ENCODE measurements at regions not wholly inside any gene's neighbourhood (a gene's known extent, or its start where the extent isn't known, plus 50 kb on each side); places are given as distances from the start of the nearest gene placed in this dataset.
"Not testable (repeated sequence)": the region's sequence is repeated elsewhere in the genome, so short reads cannot be mapped to it uniquely, and the experiment has no call there.

DNA sequence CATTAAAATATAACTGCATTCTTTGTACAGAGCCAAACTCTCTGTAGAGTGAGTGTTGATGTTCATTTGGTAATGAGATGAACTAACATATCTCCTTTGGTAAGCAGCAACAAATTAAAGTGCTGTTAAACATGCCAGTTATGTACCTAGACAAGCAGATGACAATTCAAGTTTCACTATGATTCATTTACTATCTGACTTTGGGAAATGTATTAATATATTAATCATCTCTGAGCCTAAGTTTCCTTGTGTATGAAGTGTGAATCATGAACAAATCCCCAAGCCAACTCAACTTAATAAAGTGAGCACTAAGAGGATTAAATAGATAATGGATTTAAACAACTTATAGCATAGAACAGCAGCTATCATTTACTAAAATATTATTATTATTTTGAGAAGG is 1044.2 kb downstream of the GLUD2 start:
- DNase-seq = no peak

DNA sequence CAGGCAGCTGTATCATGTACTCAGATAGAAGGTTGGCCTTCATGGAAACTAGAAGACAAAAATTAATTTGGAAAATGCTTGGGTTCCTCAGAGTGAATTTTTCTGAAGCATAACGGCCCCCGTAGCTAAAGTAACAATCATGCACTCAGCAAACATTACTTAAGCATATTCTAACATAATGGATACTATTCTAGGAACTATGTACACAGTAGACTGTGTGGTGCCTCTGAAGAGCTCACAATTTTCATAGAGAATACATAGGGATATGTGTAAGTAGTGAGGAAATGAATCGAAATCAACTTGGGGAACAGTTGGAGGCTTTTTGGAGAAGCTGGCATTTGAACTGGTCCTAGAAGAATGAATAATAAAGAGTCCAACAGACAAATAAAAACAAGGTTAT is 1045.0 kb downstream of the GLUD2 start:
- DNase-seq = no peak

DNA sequence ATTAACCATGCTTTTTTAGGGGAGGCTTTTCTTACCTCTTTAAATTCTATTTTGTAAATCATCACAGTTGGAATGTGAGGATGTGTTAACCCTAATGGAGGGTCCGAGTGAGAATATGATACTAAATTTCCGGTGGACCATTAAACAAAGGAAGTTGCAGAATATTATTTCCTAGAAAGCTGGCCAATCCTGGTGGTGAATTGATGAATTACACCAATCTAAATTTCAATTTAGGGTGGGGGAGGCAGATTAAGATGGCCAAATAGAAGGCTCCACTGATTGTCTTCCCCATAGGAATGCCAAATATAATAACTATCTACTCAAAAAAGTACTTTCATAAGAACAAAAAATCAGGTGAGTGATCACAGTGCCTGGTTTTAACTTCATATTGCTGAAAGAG is 1045.6 kb downstream of the GLUD2 start:
- DNase-seq = no peak

DNA sequence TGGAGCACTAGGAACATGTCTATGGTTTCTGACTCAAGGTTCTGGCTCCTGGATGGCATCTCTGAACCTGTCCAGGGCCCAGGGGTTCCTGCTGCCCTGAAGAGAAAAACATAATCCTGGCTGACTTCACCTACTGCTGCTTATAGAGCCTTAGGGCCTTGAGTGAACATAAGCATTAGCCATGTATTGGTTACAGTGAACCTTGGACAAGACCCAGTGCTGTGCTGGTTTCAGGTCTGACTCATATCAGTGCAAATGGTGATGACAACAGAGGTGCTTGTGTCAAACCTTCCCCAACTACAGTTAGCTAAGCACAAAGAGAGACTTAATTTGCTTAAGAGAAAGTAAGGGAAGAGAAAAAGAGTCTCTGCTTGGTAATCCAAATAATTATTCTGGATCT is 1047.2 kb downstream of the GLUD2 start:
- no peak for DNase-seq

DNA sequence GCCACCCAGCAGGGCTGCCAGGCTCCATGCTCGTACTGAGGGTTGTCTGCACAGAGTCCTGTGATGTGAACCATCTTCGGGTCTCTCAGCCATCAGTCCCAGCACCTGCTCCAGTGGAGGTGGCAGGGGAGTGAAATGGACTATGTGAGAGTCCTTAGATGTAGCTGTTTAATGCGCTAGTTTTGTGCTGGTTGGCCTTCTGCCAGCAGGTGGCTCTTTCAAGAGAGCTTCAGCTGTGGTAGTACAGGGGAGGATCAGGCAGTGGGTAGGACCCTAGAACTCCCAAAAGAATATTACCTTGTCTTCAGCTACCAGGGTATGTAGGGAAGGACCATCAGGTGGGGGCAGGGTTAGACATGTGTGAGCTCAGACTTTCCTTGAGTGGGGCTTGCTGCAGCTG is 1066.0 kb downstream of the GLUD2 start:
- DNase-seq = no peak

DNA sequence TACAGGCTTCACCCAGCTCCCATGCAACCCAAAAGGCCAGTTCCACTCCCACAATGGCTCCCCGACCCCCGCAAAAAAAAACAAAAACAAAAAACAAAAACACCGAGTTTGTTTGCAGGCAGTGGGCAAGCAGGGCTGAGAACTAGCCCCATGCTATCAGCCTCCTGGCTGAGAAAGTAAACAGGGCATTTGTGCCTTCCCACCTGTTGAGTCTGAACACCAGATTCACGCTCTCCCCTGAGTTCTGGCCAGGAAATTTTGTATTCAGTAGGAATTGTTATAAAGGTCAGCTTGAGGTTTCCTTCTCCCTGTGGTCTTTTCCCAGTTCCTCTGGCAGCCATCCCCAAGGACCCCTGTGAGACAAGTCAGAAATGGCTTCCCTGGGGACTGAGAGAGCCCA is 1066.5 kb downstream of the GLUD2 start:
- no peak for DNase-seq

DNA sequence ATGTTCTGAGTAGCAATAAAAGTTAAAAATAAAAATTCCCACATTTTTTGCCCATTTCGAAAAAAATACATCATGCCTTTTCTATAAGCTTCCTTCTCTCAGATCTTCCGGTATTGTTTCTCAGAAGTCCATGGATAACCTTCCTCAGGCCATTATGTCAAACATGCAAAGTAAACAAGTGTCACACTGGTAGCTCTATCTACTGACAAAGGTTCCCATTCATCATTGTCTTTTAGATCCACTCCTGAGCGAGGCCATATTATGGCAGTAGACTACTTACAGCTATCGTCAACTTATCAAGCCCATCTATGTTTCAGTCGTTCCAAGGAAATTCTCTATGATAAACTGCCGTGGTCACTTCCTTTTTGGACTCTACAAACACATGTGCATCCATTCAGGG is 1068.2 kb downstream of the GLUD2 start:
- DNase-seq = no peak

DNA sequence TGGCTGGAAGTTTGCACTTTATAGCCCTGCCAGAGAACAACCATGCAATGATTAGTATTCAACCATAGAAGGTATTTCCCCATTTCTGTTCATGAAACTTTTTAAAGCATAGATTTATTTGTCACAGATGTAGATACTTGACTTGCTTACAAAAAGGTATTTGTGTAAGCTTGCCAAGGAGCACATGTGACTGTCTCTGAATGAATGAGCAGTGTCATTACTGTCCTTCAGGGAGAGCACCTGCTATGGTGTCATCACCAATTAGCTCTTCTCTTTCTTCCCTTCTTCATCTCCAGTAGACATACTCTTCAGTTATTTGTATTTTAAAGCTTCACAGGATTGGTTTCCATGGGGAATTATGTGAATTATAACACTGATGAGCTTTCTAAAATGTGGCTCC is 1064.7 kb upstream of the GRIA3 start:
- no peak for DNase-seq

DNA sequence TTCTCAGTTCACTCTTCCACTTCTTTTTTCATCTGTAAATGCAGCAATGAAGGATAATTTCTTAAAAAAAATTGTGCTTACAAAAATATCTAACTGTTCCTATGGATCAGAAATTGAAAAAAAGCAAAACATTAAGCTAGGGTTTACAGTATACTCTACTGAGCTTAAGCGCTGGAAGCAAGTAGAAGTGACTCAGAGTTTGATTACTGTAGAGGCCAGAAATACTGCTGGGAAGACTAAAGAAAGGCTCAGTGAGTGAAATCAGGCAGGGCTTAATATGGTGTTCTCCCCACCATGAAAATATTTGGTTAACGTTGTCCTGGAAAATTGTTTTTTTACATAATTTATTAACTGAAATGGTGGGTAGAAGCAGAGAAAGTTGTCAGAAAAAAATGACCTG is 1061.8 kb upstream of the GRIA3 start:
- DNase-seq = no peak

DNA sequence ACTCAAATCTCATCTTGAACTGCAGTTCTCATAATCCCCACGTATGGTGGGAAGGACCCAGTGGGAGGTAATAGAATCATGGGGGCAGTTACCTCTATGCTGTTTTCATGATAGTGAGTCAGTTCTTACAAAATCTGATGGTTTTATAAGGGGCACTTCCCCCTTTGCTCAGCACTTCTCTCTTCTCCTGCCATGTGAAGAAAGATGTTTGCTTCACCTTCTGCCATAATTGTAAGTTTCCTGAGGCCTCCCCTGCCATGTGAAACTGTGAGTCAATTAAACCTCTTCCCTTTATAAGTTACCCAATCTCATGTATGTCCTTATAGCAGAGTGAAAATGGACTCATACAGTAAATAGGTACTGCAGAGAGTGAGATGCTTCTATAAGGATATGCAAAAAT is 1050.6 kb upstream of the GRIA3 start:
- DNase-seq = no peak

DNA sequence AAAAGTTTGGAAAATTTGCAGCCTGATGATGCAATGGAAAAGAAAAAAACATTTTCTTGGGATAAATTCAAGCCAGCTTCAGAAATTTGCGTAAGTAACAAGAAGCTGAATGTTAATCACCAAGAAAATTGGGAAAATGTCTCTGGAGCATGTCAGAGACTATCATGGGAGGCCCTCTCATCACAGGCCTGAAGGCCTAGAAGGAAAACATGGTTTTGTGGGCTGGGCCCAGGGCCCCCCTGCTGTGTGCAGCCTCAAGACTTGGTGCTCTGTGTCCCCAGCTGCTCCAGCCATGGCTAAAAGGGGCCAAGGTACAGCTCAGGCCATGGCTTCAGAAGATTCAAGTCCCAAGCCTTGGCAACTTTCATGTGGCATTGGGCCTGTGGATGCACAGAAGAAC is 1049.8 kb upstream of the GRIA3 start:
- DNase-seq = no peak

DNA sequence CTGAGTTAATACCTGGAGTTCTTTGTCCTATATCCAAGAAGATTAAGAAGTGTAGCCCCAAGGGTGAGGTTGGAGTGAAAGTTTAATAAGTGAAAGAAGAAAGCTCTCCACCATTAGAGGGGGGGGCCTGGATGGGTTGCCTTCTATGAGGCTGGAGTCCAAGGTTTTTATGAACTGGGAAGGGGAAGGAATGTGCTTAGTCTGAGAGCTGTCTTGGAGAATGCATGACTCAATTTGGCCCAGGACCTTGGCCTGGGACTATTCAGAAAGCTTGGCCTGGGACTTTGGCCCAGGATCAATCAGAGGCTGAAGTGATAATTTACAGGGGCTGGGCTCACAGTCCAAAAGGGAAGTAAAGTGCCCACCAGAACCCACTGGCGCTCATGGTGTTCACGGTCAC is 1049.0 kb upstream of the GRIA3 start:
- DNase-seq = no peak

DNA sequence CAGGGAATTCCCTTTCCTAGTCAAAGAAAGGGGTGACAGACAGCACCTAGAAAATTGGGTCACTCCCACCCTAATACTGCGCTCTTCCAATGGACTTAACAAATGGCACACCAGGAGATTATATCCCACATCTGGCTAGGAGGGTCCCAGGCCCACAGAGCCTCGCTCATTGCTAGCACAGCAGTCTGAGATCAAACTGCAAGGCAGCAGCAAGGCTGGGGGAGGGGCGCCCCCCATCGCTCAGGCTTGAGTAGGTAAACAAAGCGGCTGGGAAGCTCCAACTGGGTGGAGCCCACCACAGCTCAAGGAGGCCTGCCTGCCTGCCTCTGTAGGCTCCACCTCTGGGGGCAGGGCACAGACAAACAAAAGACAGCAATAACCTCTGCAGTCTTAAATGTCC is 1043.9 kb upstream of the GRIA3 start:
- not testable (repeated sequence) for DNase-seq

DNA sequence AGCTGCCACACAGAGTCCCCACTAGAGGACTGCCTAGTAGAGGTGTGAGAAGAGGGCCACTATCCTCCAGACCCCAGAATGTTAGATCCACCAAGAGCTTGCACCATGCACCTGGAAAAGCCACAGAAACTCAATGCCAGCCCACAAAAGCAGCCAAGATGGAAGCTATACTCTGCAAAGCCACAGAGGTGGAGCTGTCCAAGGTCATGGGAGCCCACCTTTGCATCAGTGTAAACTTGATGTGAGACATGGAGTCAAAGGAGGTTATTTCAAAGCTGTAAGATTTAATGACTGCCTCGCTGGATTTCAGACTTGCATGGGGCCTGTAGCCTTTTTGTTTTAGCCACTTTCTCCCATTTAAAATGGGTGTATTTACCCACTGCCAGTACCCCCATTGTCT is 1030.1 kb upstream of the GRIA3 start:
- DNase-seq = no peak

DNA sequence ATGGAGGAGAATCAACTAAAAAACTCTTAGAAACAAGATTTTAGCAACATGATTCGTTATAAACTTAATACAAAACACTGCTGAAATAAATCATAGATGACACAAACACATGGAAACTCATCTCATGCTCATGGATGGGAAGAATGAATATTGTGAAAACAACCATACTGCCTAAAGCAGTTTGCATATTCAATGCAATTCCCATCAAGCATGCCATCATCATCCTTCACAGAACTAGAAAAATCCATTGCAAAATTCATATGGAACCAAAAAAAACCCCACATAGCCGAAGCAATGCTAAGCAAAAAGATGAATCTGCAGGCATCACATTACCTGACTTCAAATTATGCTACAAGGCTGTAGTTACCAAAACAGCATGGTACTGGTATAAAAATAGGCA is 1015.8 kb upstream of the GRIA3 start:
- no peak for DNase-seq

DNA sequence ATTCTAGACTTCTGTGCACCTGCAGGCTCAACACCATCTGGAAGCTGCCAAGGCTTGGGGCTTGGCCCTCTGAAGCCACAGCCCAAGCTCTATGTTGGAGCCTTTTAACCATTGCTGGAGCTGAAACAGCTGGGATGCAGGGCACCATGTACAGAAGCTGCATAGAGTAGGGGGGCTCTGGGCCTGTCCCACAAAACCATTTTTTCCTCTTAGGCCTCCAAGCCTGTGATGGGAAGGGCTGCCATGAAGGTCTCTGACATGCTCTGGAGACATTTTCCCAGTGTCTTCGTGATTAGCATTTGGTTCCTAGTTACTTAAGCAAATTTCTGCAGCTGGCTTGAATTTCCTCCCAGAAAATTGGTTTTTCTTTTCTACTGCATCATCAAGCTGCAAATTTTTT is 999.3 kb upstream of the GRIA3 start:
- DNase-seq = no peak

DNA sequence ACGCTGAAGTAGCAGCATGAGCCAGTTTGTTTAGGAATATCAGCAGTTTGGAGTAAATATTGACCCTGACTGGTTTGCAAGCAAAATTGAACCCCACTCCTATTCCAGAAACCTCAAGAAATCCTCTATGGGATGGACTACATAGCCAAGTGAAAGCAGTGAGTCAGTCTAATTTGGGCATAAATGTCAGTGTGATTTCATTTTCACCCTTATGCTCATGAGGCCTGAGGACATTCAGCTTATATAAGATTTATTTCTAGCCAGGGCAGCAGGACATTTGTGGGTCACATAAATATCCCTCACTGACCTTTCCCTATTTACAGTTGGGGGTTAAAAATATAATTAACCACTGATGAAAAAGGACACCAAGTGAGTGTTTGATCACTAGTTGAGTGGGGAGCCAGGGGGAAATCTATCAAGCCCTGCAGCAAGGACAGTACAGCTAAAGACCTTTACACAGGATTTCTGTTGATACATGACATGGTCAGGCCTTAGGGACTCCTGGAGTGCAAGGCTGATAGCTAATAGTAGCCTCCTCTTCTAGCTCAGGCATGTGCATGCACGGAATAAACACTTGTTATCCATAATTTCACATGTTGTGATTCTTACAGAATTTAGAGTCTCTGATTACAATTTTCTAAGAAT is 996.9 kb upstream of the GRIA3 start:
- no peak for DNase-seq

DNA sequence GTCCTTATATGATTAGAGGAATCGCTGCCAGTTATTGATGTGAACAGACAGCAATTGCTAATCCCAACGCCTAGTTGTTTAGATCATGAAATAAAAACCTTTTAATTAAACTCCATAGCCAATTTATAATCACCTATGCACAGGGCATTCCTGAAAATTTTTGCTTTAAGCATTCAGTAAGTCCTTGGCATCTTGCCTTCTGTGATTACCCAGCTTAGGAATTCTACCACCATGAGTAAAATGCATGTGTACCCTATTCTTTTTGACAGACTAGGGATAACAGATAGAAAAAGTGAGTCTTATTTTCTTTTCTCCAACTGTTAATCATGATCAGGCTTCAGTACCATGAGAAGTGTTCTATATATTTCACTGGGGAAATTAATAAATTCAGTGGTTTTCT is 995.3 kb upstream of the GRIA3 start:
- DNase-seq = no peak

DNA sequence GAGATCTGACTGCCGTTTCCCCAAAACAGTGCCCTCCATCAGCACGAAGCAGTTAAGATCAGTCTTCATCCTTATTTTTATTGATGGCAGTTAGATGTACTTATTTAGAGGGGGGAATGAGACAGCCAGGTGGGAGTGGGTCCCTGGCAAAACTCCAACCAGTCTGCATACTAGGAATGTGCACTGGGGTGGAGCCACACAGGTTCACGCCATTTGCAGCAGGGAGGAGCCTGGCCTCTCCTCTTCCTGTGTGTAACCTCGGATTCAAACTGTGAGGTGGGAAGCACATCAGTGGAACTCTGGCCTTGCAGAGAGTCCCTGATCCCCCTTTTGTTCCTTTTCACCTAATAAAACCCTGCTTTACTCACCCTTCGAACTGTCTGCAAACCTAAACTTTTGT is 987.7 kb upstream of the GRIA3 start:
- DNase-seq = no peak

DNA sequence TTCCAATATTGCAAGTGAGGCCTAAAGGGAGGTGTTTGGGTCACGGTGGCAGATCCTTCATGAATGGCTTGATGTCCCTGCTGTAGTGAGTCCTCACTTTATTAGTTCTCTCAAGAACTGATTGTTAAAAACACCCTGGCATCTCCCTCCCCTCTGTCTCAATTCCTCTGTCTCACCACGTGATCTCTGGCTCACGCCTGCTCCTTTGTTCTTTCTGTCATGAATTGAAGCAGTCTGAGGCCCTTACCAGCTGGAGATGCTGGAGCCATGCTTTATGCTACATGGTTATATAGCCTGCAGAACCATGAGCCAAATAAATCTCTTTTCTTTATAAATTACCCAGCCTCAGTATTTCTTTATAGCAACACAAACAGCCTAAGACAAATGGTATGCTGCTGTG is 980.7 kb upstream of the GRIA3 start:
- no peak for DNase-seq

DNA sequence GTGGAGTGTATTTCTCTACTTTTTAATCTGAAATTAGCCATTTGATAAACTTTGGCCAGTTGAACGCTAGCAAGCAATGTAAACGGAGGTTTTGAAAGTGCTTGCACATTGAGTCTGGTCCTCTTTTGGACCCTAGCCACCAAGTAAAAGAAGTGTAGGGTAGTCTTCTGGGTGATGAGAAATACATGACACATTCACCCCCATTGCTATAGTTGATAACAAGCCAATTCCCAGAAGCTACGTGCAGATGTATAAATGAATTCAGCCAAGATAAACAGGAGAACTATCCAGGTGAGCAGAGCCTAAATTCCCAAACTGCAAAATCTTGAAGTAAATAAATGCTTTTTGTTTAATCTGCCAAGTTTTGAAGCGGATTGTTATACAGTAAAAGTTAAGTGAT is 965.4 kb upstream of the GRIA3 start:
- DNase-seq = no peak

DNA sequence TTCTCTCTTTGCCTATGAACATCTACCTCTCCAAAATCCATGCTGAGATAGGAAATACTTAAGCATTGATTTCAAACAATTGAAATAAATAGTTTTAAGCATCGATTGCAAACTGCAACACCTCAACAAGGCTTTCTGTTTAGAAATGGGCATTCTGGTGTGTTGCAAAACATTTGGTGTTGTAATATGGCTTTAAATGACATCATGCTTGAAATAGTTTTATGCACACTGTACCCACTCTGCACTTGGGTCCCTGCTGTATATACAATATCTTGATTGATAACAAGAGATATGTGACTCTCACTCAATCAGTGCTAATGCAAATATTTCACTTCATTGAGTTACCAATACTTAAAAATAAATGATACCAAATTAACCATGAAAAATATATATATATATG is 964.9 kb upstream of the GRIA3 start:
- no peak for DNase-seq

DNA sequence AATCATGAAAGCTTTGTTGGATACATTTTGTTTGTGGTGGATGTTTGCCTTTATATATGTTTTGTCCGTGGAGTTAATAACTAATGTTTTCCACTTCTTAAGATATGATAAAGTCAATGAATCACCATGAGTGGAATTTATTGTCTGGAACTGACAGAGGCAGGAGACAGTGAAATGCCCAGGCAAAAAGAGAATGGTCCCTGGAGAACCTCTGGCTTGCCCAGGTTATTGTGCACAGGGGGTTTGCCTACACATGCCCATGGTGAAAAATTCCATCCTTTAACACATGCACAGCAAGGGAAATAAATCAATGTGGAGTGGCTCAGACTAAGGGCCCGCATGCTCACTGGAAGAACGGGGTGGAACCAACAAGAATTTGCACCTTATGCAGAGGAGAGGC is 964.3 kb upstream of the GRIA3 start:
- no peak for DNase-seq

DNA sequence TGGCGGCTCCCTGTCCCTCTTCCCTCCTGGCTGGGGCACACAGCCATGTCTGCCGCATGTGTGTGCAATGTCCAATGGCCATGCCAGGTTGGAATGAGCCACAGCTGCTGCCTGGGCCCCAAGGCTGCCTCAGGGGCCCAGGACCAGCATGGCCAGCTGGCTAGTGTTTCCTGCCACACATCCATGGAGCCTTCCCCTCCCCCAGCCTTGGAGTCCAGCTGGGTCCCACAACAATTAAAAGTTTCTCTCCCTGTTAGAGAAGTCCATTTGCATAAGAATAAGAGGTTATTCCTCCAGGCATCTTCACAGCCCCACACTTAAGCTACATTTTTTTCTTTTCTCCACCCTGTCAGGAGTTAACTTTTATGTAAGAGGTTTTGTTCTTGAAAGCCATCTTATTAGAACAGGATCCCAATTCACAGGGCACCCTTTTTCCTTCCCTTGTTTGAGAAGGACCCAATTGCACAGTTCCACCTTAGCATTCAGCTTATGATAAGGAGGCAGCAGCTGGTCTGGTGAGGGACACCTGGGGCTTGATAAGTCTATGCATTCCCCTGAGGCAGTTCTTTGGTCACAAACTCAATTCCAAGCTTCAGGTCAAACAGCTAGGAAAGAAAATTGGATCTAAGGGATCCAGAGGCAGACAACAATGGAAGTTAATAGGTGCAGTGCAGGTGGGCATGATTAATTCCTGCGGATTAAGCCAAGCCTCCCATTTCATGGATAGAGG is 963.3 kb upstream of the GRIA3 start:
- no peak for DNase-seq

DNA sequence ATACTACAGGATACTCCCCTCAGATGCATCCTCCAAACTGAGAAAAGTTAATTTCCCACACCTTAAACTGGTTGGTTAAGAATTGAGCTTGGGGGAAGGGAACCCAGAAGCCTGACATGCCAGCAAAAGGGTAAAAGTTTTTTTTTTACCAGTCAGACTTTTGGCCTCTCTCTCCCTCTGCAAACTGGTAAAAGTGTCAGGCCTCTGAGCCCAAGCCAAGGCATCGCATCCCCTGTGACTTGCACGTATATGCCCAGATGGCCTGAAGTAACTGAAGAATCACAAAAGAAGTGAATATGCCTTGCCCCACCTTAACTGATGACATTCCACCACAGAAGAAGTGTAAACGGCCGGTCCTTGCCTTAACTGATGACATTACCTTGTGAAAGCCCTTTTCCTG is 962.3 kb upstream of the GRIA3 start:
- DNase-seq = not testable (repeated sequence)

Data from stimulated activated naive CD4-positive, alpha-beta T cell (primary cell).